IPS-15b (cell line): ENCODE measurements at regions not wholly inside any gene's neighbourhood (a gene's known extent, or its start where the extent isn't known, plus 50 kb on each side); places are given as distances from the start of the nearest gene placed in this dataset.

Experiments used
- H3K27me3 ChIP-seq: one replicate; pipeline ENCODE4 v1.6.1; 2013; ENCODE audit warnings: low read length; ENCODE audit not compliant: control insufficient read depth, insufficient read depth
- H3K36me3 ChIP-seq: one replicate; pipeline ENCODE4 v1.6.1; 2013; ENCODE audit warnings: low read length; ENCODE audit not compliant: control insufficient read depth, insufficient read depth
- H3K4me1 ChIP-seq: one replicate; pipeline ENCODE4 v1.6.1; 2013; ENCODE audit warnings: mild to moderate bottlenecking, low read length; ENCODE audit not compliant: control insufficient read depth, insufficient read depth
- H3K4me3 ChIP-seq: one replicate; pipeline ENCODE4 v1.5.1; 2013; ENCODE audit warnings: low read depth, low read length
- H3K9ac ChIP-seq: one replicate; pipeline ENCODE4 v1.6.1; 2013; ENCODE audit warnings: low read depth, mild to moderate bottlenecking, low read length
- H3K9me3 ChIP-seq: one replicate; pipeline ENCODE4 v1.6.1; 2013; ENCODE audit warnings: mild to moderate bottlenecking, low read length; ENCODE audit not compliant: control insufficient read depth, insufficient read depth

GRCh38 chr19:31113293-31113692, 235.9 kb downstream of the TSHZ3 start:
- no peaks in the 10 kb centered on the region for H3K36me3 ChIP-seq
- H3K4me1 ChIP-seq, result no peaks in the 10 kb centered on the region
- H3K9ac ChIP-seq, result no peak overlapping the region
- no peaks in the 10 kb centered on the region for H3K9me3 ChIP-seq
- no peaks in the 10 kb centered on the region for H3K27me3 ChIP-seq
- no peak overlapping the region for H3K4me3 ChIP-seq

GRCh38 chr19:31112158-31112557, 237.1 kb downstream of the TSHZ3 start:
- Histone ChIP-seq H3K9ac (no peak overlapping the region), H3K4me1 (no peaks in the 10 kb centered on the region), H3K36me3 (no peaks in the 10 kb centered on the region), H3K9me3 (no peaks in the 10 kb centered on the region), H3K4me3 (no peak overlapping the region), H3K27me3 (no peaks in the 10 kb centered on the region)

GRCh38 chr19:31111741-31112140, 237.5 kb downstream of the TSHZ3 start:
- H3K36me3 ChIP-seq, result no peaks in the 10 kb centered on the region
- no peak overlapping the region for H3K9ac ChIP-seq
- no peaks in the 10 kb centered on the region for H3K9me3 ChIP-seq
- H3K4me3 ChIP-seq, result no peak overlapping the region
- H3K4me1 ChIP-seq, result no peaks in the 10 kb centered on the region
- no peaks in the 10 kb centered on the region for H3K27me3 ChIP-seq

GRCh38 chr19:31110336-31110735, 238.9 kb downstream of the TSHZ3 start:
- no peaks in the 10 kb centered on the region for H3K27me3 ChIP-seq
- no peaks in the 10 kb centered on the region for H3K9me3 ChIP-seq
- H3K4me1 ChIP-seq, result peaks cover 5% of the 10 kb centered on the region
- no peaks in the 10 kb centered on the region for H3K36me3 ChIP-seq
- no peak overlapping the region for H3K9ac ChIP-seq
- no peak overlapping the region for H3K4me3 ChIP-seq

- no peaks in the 10 kb centered on the region for H3K27me3 ChIP-seq
- H3K4me3 ChIP-seq, result no peak overlapping the region
- H3K9me3 ChIP-seq, result no peaks in the 10 kb centered on the region
- H3K36me3 ChIP-seq, result no peaks in the 10 kb centered on the region
- H3K4me1 ChIP-seq, result peaks cover 5% of the 10 kb centered on the region
- H3K9ac ChIP-seq, result no peak overlapping the region
Measured at GRCh38 chr19:31109636-31110035, 239.6 kb downstream of the TSHZ3 start.

- Histone ChIP-seq H3K9ac (no peak overlapping the region), H3K4me1 (peaks cover 5% of the 10 kb centered on the region)
Measured at GRCh38 chr19:31107096-31107495, 242.1 kb downstream of the TSHZ3 start.

GRCh38 chr19:31105761-31106160, 243.5 kb downstream of the TSHZ3 start:
- Histone ChIP-seq H3K4me1 (peaks cover 5% of the 10 kb centered on the region), H3K4me3 (no peak overlapping the region), H3K9ac (no peak overlapping the region), H3K27me3 (no peaks in the 10 kb centered on the region), H3K36me3 (no peaks in the 10 kb centered on the region), H3K9me3 (no peaks in the 10 kb centered on the region)

More at GRCh38 chr19:31107096-31107495, 242.1 kb downstream of the TSHZ3 start:
- Histone ChIP-seq H3K9me3 (no peaks in the 10 kb centered on the region), H3K27me3 (no peaks in the 10 kb centered on the region), H3K4me3 (no peak overlapping the region), H3K36me3 (no peaks in the 10 kb centered on the region)

- no peak overlapping the region for H3K4me3 ChIP-seq
- H3K9ac ChIP-seq, result no peak overlapping the region
- H3K36me3 ChIP-seq, result no peaks in the 10 kb centered on the region
- no peaks in the 10 kb centered on the region for H3K9me3 ChIP-seq
- H3K27me3 ChIP-seq, result no peaks in the 10 kb centered on the region
- H3K4me1 ChIP-seq, result peaks cover 5% of the 10 kb centered on the region
Measured at GRCh38 chr19:31104451-31104850, 244.8 kb downstream of the TSHZ3 start.

GRCh38 chr19:31103228-31103627, 246.0 kb downstream of the TSHZ3 start:
- Histone ChIP-seq H3K9me3 (no peaks in the 10 kb centered on the region), H3K4me3 (no peak overlapping the region), H3K36me3 (no peaks in the 10 kb centered on the region), H3K4me1 (peaks cover 5% of the 10 kb centered on the region), H3K27me3 (no peaks in the 10 kb centered on the region), H3K9ac (no peak overlapping the region)

GRCh38 chr19:31102674-31103073, 246.6 kb downstream of the TSHZ3 start:
- Histone ChIP-seq H3K27me3 (no peaks in the 10 kb centered on the region), H3K4me3 (no peak overlapping the region), H3K9ac (no peak overlapping the region), H3K9me3 (no peaks in the 10 kb centered on the region), H3K4me1 (peaks cover 5% of the 10 kb centered on the region), H3K36me3 (no peaks in the 10 kb centered on the region)

- H3K9ac ChIP-seq, result no peak overlapping the region
- H3K9me3 ChIP-seq, result no peaks in the 10 kb centered on the region
- no peaks in the 10 kb centered on the region for H3K36me3 ChIP-seq
- no peak overlapping the region for H3K4me3 ChIP-seq
- peaks cover 3% of the 10 kb centered on the region for H3K4me1 ChIP-seq
- H3K27me3 ChIP-seq, result no peaks in the 10 kb centered on the region
Measured at GRCh38 chr19:31100981-31101380, 248.3 kb downstream of the TSHZ3 start.

- Histone ChIP-seq H3K27me3 (no peaks in the 10 kb centered on the region), H3K9me3 (no peaks in the 10 kb centered on the region), H3K9ac (no peak overlapping the region), H3K4me3 (no peak overlapping the region), H3K36me3 (no peaks in the 10 kb centered on the region), H3K4me1 (no peaks in the 10 kb centered on the region)
Measured at GRCh38 chr19:31100206-31100590, 249.0 kb downstream of the TSHZ3 start.
